SK-N-SH (cell line): ENCODE measurements at regions not wholly inside any gene's neighbourhood (a gene's known extent, or its start where the extent isn't known, plus 50 kb on each side); places are given as distances from the start of the nearest gene placed in this dataset.

Experiments
- CTCF ChIA-PET: fragments of 300-600, 350-600 bp; formaldehyde crosslinking; extraction: SDS; loops from one replicate; lab custom pipeline; 2021; lab: Yijun Ruan, JAX
- POLR2A ChIA-PET: fragments of 350-600 bp; sonication (Branson Sonifier 250); formaldehyde crosslinking; extraction: SDS; loops from one replicate; lab custom pipeline; 2020; ENCODE audit warnings: antibody characterized with exemption, inconsistent platforms; lab: Yijun Ruan, JAX
- DNase-seq: peaks from one replicate; pipeline ENCODE4 v3.0.0; 2012
- H2AFZ ChIP-seq: fragments of 200-600 bp; sonication (generic); 2 replicates; pipeline ENCODE4 v1.8.1; 2016; ENCODE audit warnings: antibody characterized with exemption, mild to moderate bottlenecking, low read depth
- H3F3A ChIP-seq: fragments of 200-600 bp; sonication (generic); replicated peaks from 2 replicates; pipeline ENCODE3; 2016; ENCODE audit warnings: antibody characterized with exemption, mild to moderate bottlenecking; ENCODE audit not compliant: insufficient read depth
- H3K27ac ChIP-seq, 2 experiments: fragments of 200-500 bp in 1 of 2; fragments of 200-600 bp in 1 of 2; sonication (Bioruptor generic) in 1 of 2; sonication (generic), shearing (Covaris generic) in 1 of 2; 2 replicates each; pipeline versions ENCODE4 v1.5.1 to v1.6.1; 2014 to 2016; ENCODE audit warnings: low read depth in 2 of 2, inconsistent platforms in 1 of 2, low read length in 1 of 2, mild to moderate bottlenecking in 1 of 2, mixed read lengths in 1 of 2
- H3K27me3 ChIP-seq: fragments of 200-600 bp; sonication (generic), shearing (Covaris generic); 2 replicates; pipeline ENCODE4 v1.6.1; 2016; ENCODE audit warnings: mixed run types; ENCODE audit not compliant: insufficient read depth
- H3K36me3 ChIP-seq, 2 experiments: fragments of 200-500 bp in 1 of 2; fragments of 200-600 bp in 1 of 2; sonication (Bioruptor generic) in 1 of 2; sonication (generic) in 1 of 2; replicated peaks in 1 of 2; 2 replicates each; pipeline versions ENCODE3 to v1.5.1; 2014 to 2016; ENCODE audit warnings: low read length in 1 of 2, mild to moderate bottlenecking in 1 of 2; ENCODE audit not compliant: insufficient read depth in 2 of 2, control insufficient read depth in 1 of 2
- H3K4me1 ChIP-seq, 2 experiments: fragments of 200-500 bp in 1 of 2; fragments of 200-600 bp in 1 of 2; sonication (Bioruptor generic) in 1 of 2; sonication (generic), shearing (Covaris generic) in 1 of 2; 2 replicates each; pipeline versions ENCODE4 v1.5.1 to v1.6.1; 2014 to 2016; ENCODE audit warnings: low read depth in 1 of 2, low read length in 1 of 2, mixed run types in 1 of 2; ENCODE audit not compliant: insufficient read depth in 2 of 2, control insufficient read depth in 1 of 2
- H3K4me2 ChIP-seq: fragments of 200-600 bp; sonication (generic), shearing (Covaris generic); 2 replicates; pipeline ENCODE4 v1.6.1; 2017; ENCODE audit warnings: mixed run types
- H3K4me3 ChIP-seq, 2 experiments: fragments of 200-500 bp in 1 of 2; fragments of 200-600 bp in 1 of 2; sonication (Bioruptor generic) in 1 of 2; sonication (generic), shearing (Covaris generic) in 1 of 2; 2 replicates each; pipeline versions ENCODE4 v1.5.1 to v1.8.1; 2014 to 2016; ENCODE audit warnings: low read depth in 2 of 2, inconsistent platforms in 1 of 2, low read length in 1 of 2, mild to moderate bottlenecking in 1 of 2, mixed read lengths in 1 of 2, moderate library complexity in 1 of 2
- H3K79me2 ChIP-seq: fragments of 200-600 bp; sonication (generic); 2 replicates; pipeline ENCODE4 v1.8.1; 2017; ENCODE audit warnings: mild to moderate bottlenecking; ENCODE audit not compliant: insufficient read depth
- H3K9ac ChIP-seq: fragments of 200-600 bp; sonication (generic); 2 replicates; pipeline ENCODE4 v1.6.1; 2017; ENCODE audit warnings: mixed run types
- H3K9me2 ChIP-seq: fragments of 200-600 bp; sonication (generic); 2 replicates; pipeline ENCODE4 v1.6.1; 2017; ENCODE audit warnings: mixed run types
- H3K9me3 ChIP-seq: fragments of 200-600 bp; sonication (generic); 2 replicates; pipeline ENCODE4 v1.6.1; 2017; ENCODE audit warnings: mixed run types, mild to moderate bottlenecking, moderate library complexity
- H4K20me1 ChIP-seq: fragments of 200-600 bp; sonication (generic); 2 replicates; pipeline ENCODE4 v1.6.1; 2017; ENCODE audit warnings: mild to moderate bottlenecking, mixed run types; ENCODE audit not compliant: insufficient read depth
- CHD2 ChIP-seq: fragments of 150-350 bp; IDR thresholded peaks from 2 replicates; pipeline ENCODE4 v1.6.1; 2018; ENCODE audit warnings: low read length; ENCODE audit not compliant: partially characterized antibody
- ELF1 ChIP-seq: IDR thresholded peaks from 2 replicates; pipeline ENCODE4 v1.4.0; 2012
- FOXJ3 ChIP-seq: sonication (generic); formaldehyde crosslinking; IDR thresholded peaks from 2 replicates; pipeline ENCODE4 v1.5.1; 2020; ENCODE audit warnings: mild to moderate bottlenecking, missing genetic modification reagents
- FOXM1 ChIP-seq: IDR thresholded peaks from 2 replicates; pipeline ENCODE4 v1.4.0; 2012; ENCODE audit warnings: low read depth, mild to moderate bottlenecking
- GABPA ChIP-seq: IDR thresholded peaks from 2 replicates; pipeline ENCODE4 v1.4.0; 2012; ENCODE audit warnings: low read depth, mild to moderate bottlenecking
- GATA2 ChIP-seq: sonication (generic); formaldehyde crosslinking; IDR thresholded peaks from 2 replicates; pipeline ENCODE4 v1.5.0; 2020; ENCODE audit warnings: mild to moderate bottlenecking, missing genetic modification reagents
- IRF3 ChIP-seq: fragments of 150-350 bp; IDR thresholded peaks from 2 replicates; pipeline ENCODE4 v1.6.1; 2016; ENCODE audit warnings: mild to moderate bottlenecking, low read depth, low read length
- MAX ChIP-seq: IDR thresholded peaks from 2 replicates; pipeline ENCODE4 v1.4.0; 2012; ENCODE audit warnings: low read depth
- MEF2A ChIP-seq: IDR thresholded peaks from 2 replicates; pipeline ENCODE4 v1.4.0; 2012; ENCODE audit warnings: low read depth, borderline replicate concordance
- MXI1 ChIP-seq: IDR thresholded peaks from 2 replicates; pipeline ENCODE4 v1.6.1; 2012; ENCODE audit warnings: mild to moderate bottlenecking, low read depth, low read length, improper control_type of control experiment
- RCOR1 ChIP-seq: fragments of 150-350 bp; IDR thresholded peaks from 2 replicates; pipeline ENCODE4 v1.6.1; 2017; ENCODE audit warnings: antibody characterized with exemption, low read length
- RXRA ChIP-seq: IDR thresholded peaks from 2 replicates; pipeline ENCODE4 v1.4.0; 2012; ENCODE audit warnings: low read depth, mild to moderate bottlenecking, borderline replicate concordance
- SIN3A ChIP-seq: IDR thresholded peaks from 2 replicates; pipeline ENCODE4 v1.6.1; 2012; ENCODE audit warnings: low read depth, mild to moderate bottlenecking, low read length, moderate library complexity, borderline replicate concordance
- SMC3 ChIP-seq: IDR thresholded peaks from 2 replicates; pipeline ENCODE4 v1.6.1; 2012; ENCODE audit warnings: low read depth, low read length, improper control_type of control experiment
- USF2 ChIP-seq: fragments of 150-350 bp; IDR thresholded peaks from 2 replicates; pipeline ENCODE4 v1.6.1; 2017; ENCODE audit warnings: antibody characterized with exemption, low read length, low read depth, borderline replicate concordance
- YY1 ChIP-seq: IDR thresholded peaks from 2 replicates; pipeline ENCODE4 v1.4.0; 2012; ENCODE audit warnings: low read depth, mild to moderate bottlenecking
- WGBS: methylation state at CpG from one replicate; pipeline ENCODE4 v1.1.6; 2017; ENCODE audit warnings: low lambda C conversion rate; 5-methylcytosine and 5-hydroxymethylcytosine counted together

GRCh38 chr5:24353611-24354010 is 291.2 kb downstream of the CDH10 start:
- Histone ChIP-seq H3F3A (no peaks in the 10 kb centered on the region), H3K9me3 (no peaks in the 10 kb centered on the region)
- POLR2A ChIA-PET = no interaction called here

GRCh38 chr5:24363789-24364481 is 280.8 kb downstream of the CDH10 start:
- Histone ChIP-seq H3K27ac (no peak overlapping the region), H3K36me3 (no peaks in the 10 kb centered on the region), H3K9ac (no peak overlapping the region), H4K20me1 (no peaks in the 10 kb centered on the region), H2AFZ (no peak overlapping the region), H3K79me2 (no peaks in the 10 kb centered on the region), H3K4me1 (no peaks in the 10 kb centered on the region), H3K9me2 (no peaks in the 10 kb centered on the region; the same call in 1 of the 2 replicates), H3F3A (no peaks in the 10 kb centered on the region), H3K27me3 (no peaks in the 10 kb centered on the region), H3K4me2 (no peak overlapping the region), H3K9me3 (no peaks in the 10 kb centered on the region), H3K4me3 (no peak overlapping the region)
- ChIA-PET POLR2A (no interaction called here), CTCF (no interaction called here)
- TF ChIP-seq FOXJ3 (CRISPR knock-in tag) (no peak), YY1 (no peak), IRF3 (no peak), MEF2A (no peak), RXRA (no peak)
- WGBS = 59% methylated on average over 7 of the region's 9 CpGs
- no peak for DNase-seq

More at GRCh38 chr5:24353611-24354010, 291.2 kb downstream of the CDH10 start:
- Histone ChIP-seq H3K36me3 (no peaks in the 10 kb centered on the region), H3K27me3 (peaks cover 10% of the 10 kb centered on the region; the same call in 1 of the 2 replicates), H2AFZ (no peak overlapping the region), H4K20me1 (no peaks in the 10 kb centered on the region), H3K4me3 (no peak overlapping the region), H3K9ac (no peak overlapping the region), H3K9me2 (no peaks in the 10 kb centered on the region), H3K4me2 (no peak overlapping the region), H3K27ac (no peak overlapping the region), H3K79me2 (no peaks in the 10 kb centered on the region), H3K4me1 (no peaks in the 10 kb centered on the region)
- no peak for DNase-seq
- TF ChIP-seq MAX (no peak), GABPA (no peak), ELF1 (no peak), SIN3A (no peak), MXI1 (no peak), FOXJ3 (CRISPR knock-in tag) (no peak), RCOR1 (no peak), USF2 (no peak), SMC3 (no peak), CHD2 (no peak), GATA2 (CRISPR knock-in tag) (no peak), FOXM1 (no peak), RXRA (no peak)
- CTCF ChIA-PET = no interaction called here
